Panc1 (cell line): ENCODE measurements at regions not wholly inside any gene's neighbourhood (a gene's known extent, or its start where the extent isn't known, plus 50 kb on each side); places are given as distances from the start of the nearest gene placed in this dataset.

Source experiments
- ATAC-seq: fragments of 200-7000 bp; cut with Tn5 transposase; 2 replicates; pipeline ENCODE4 v1.9.1; 2020; ENCODE audit warnings: mild to moderate bottlenecking, moderate library complexity
- BruUV-seq: library from RNA; stranded (reverse); fragments of 400-500 nt; replicated peaks from 2 replicates; lab custom pipeline; 2021; lab: Mats Ljungman, UMichigan
- CTCF ChIA-PET: fragments of 300-600 bp; sonication (Branson Sonifier 250); formaldehyde crosslinking; loops from one replicate; lab custom pipeline; 2022; ENCODE audit warnings: antibody characterized with exemption; lab: Charles Lee
- POLR2A ChIA-PET: fragments of 300-600 bp; sonication (Branson Sonifier 250); formaldehyde crosslinking; loops from one replicate; lab custom pipeline; 2022; ENCODE audit warnings: antibody characterized with exemption; lab: Charles Lee
- DNase-seq: peaks from one replicate; pipeline ENCODE4 v3.0.0-alpha.2; 2010; ENCODE audit warnings: low read depth, low spot score
- H3K27ac ChIP-seq: 2 replicates; pipeline ENCODE4 v1.5.1; 2011; ENCODE audit warnings: mild to moderate bottlenecking, low read length, inconsistent platforms
- H3K27me3 ChIP-seq: fragments of 200-500 bp; sonication (Bioruptor generic); 2 replicates; pipeline ENCODE4 v1.6.0; 2014; ENCODE audit warnings: low read length, inconsistent platforms; ENCODE audit not compliant: control insufficient read depth, insufficient read depth
- H3K36me3 ChIP-seq: fragments of 200-500 bp; sonication (Bioruptor generic); 2 replicates; pipeline ENCODE4 v1.5.1; 2014; ENCODE audit warnings: inconsistent platforms, mild to moderate bottlenecking, low read length, moderate library complexity; ENCODE audit not compliant: control insufficient read depth, insufficient read depth
- H3K4me1 ChIP-seq: 2 replicates; pipeline ENCODE4 v1.5.1; 2011; ENCODE audit warnings: inconsistent platforms, mild to moderate bottlenecking, low read length, moderate library complexity; ENCODE audit not compliant: control insufficient read depth, insufficient read depth
- H3K4me3 ChIP-seq, 2 experiments: 2 replicates each; pipeline ENCODE4 v1.5.1; 2011 to 2012; ENCODE audit warnings: low read depth in 2 of 2, low read length in 2 of 2, mild to moderate bottlenecking in 2 of 2, inconsistent platforms in 1 of 2, moderate library complexity in 1 of 2
- H3K9me3 ChIP-seq: fragments of 200-500 bp; sonication (Bioruptor generic); 2 replicates; pipeline ENCODE4 v1.5.1; 2014; ENCODE audit warnings: low read depth, mild to moderate bottlenecking, inconsistent platforms, low read length, moderate library complexity; ENCODE audit not compliant: control insufficient read depth, insufficient read depth
- POLR2AphosphoS5 ChIP-seq: IDR thresholded peaks from 2 replicates; pipeline ENCODE4 v1.6.1; 2012; ENCODE audit warnings: mild to moderate bottlenecking, low read depth, low read length, moderate library complexity
- SIN3A ChIP-seq: IDR thresholded peaks from 2 replicates; pipeline ENCODE4 v1.6.1; 2012; ENCODE audit warnings: low read depth, mild to moderate bottlenecking, low read length, moderate library complexity, borderline replicate concordance; ENCODE audit not compliant: insufficient read depth
- TCF7L2 ChIP-seq: IDR thresholded peaks from 2 replicates; pipeline ENCODE4 v1.6.1; 2011; ENCODE audit warnings: mild to moderate bottlenecking, low read depth, low read length, inconsistent platforms
- in situ Hi-C: cut with HindIII; loops from 2 replicates; pipeline ENCODE4 v1.10.0; 2016; ENCODE audit warnings: low sequenced_read_pairs, low pct_unique_long_range_greater_than_20kb
- intact Hi-C: fragments of 100-400 bp; cut with micrococcal nuclease; formaldehyde crosslinking; loops from one replicate; pipeline ENCODE4 v1.10.0; 2022; ENCODE audit not compliant: unreplicated experiment
- TF ChIP-seq, protein P1 (sequence below), 2 experiments: IDR thresholded peaks; 2 replicates each; pipeline ENCODE4 v1.6.1; 2011 to 2012; ENCODE audit warnings: low read depth in 2 of 2, control low read depth in 1 of 2, low read length in 1 of 2, mild to moderate bottlenecking in 1 of 2, moderate library complexity in 1 of 2; ENCODE audit not compliant: insufficient read depth in 1 of 2
- TF ChIP-seq, protein P2 (sequence below): fragments of 450-650 bp; IDR thresholded peaks from 2 replicates; pipeline ENCODE4 v1.5.1; 2017; ENCODE audit warnings: mild to moderate bottlenecking

DNA sequence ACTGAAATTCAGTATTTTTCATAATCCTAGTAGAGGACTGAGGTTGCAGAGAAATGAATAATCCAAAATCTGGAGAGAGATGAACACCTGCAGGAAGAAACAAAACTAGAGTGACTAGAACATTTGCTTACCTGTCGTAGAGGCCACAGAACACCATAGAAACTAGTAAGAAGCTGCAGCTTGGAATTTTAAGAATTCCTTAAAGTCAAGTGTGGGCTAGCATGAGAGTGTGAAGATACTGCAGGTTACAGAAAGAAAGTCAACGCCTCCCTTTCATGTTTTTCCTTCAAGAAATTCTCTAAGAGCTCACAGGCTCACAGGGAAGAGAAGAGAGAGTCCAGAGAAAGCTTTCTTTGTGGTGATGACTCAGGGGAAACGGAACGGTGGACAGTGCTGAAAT, 633.7 kb downstream of the LRRIQ3 start:
- Histone ChIP-seq H3K27me3 (no peaks in the 10 kb centered on the region), H3K27ac (no peak overlapping the region), H3K36me3 (no peaks in the 10 kb centered on the region), H3K9me3 (no peaks in the 10 kb centered on the region), H3K4me3 (no peak overlapping the region), H3K4me1 (no peaks in the 10 kb centered on the region)
- no TSS peak for BruUV-seq
- intact Hi-C loops = no loop called here
- TF ChIP-seq, protein P1, sequence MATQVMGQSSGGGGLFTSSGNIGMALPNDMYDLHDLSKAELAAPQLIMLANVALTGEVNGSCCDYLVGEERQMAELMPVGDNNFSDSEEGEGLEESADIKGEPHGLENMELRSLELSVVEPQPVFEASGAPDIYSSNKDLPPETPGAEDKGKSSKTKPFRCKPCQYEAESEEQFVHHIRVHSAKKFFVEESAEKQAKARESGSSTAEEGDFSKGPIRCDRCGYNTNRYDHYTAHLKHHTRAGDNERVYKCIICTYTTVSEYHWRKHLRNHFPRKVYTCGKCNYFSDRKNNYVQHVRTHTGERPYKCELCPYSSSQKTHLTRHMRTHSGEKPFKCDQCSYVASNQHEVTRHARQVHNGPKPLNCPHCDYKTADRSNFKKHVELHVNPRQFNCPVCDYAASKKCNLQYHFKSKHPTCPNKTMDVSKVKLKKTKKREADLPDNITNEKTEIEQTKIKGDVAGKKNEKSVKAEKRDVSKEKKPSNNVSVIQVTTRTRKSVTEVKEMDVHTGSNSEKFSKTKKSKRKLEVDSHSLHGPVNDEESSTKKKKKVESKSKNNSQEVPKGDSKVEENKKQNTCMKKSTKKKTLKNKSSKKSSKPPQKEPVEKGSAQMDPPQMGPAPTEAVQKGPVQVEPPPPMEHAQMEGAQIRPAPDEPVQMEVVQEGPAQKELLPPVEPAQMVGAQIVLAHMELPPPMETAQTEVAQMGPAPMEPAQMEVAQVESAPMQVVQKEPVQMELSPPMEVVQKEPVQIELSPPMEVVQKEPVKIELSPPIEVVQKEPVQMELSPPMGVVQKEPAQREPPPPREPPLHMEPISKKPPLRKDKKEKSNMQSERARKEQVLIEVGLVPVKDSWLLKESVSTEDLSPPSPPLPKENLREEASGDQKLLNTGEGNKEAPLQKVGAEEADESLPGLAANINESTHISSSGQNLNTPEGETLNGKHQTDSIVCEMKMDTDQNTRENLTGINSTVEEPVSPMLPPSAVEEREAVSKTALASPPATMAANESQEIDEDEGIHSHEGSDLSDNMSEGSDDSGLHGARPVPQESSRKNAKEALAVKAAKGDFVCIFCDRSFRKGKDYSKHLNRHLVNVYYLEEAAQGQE (IDR thresholded peaks at IDR 0.05; ENCODE audit: insufficient read depth in 1 of 2, low read depth in 2 of 2, low read length in 1 of 2) = no peak
- TF ChIP-seq POLR2AphosphoS5 = no peak
- no peak for TF ChIP-seq TCF7L2
- TF ChIP-seq, protein P2, sequence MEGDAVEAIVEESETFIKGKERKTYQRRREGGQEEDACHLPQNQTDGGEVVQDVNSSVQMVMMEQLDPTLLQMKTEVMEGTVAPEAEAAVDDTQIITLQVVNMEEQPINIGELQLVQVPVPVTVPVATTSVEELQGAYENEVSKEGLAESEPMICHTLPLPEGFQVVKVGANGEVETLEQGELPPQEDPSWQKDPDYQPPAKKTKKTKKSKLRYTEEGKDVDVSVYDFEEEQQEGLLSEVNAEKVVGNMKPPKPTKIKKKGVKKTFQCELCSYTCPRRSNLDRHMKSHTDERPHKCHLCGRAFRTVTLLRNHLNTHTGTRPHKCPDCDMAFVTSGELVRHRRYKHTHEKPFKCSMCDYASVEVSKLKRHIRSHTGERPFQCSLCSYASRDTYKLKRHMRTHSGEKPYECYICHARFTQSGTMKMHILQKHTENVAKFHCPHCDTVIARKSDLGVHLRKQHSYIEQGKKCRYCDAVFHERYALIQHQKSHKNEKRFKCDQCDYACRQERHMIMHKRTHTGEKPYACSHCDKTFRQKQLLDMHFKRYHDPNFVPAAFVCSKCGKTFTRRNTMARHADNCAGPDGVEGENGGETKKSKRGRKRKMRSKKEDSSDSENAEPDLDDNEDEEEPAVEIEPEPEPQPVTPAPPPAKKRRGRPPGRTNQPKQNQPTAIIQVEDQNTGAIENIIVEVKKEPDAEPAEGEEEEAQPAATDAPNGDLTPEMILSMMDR = no peak
- TF ChIP-seq SIN3A = no peak
- ChIA-PET CTCF (no interaction called here), POLR2A (interaction anchor here (0.6 kb wide), 1 partner anchor 124 kb away, joined by 3 read pairs; no protein-coding TSS in a partner anchor)
- DNase-seq (no peak), ATAC-seq (no peak)
- in situ Hi-C loops = no loop called here

DNA sequence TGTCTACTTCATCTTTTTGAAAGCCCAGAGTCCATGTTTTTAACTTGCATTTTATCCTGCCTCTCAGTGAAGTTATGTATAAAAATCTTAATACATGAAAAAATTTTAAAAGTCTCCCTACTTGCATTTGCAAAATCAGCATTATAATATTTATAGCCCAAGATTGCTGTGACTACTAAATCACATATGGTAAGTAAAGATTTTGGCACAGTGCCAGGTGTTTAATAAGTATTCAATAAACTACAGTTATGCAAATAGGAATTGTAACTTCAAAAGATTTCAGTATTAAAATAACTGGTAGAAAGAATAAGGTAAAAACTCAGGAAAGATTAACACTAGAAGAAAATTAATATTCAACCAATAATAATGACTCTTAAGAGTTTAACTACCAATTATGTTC, 641.7 kb downstream of the LRRIQ3 start:
- H3K9me3 ChIP-seq = no peaks in the 10 kb centered on the region
- no peak overlapping the region for H3K27ac ChIP-seq
- no peaks in the 10 kb centered on the region for H3K27me3 ChIP-seq
- CTCF ChIA-PET = no interaction called here
- H3K36me3 ChIP-seq = no peaks in the 10 kb centered on the region
- POLR2A ChIA-PET = no interaction called here
- ATAC-seq (no peak), DNase-seq (no peak)
- no peaks in the 10 kb centered on the region for H3K4me1 ChIP-seq
- intact Hi-C loops (no loop called here), in situ Hi-C loops (no loop called here)
- no peak overlapping the region for H3K4me3 ChIP-seq
- BruUV-seq = no TSS peak
- TF ChIP-seq, protein P1 (IDR thresholded peaks at IDR 0.05; ENCODE audit: insufficient read depth in 1 of 2, low read depth in 2 of 2, low read length in 1 of 2) = no peak
- TF ChIP-seq TCF7L2 (no peak), POLR2AphosphoS5 (no peak), SIN3A (no peak)
- TF ChIP-seq, protein P2 = no peak
